ENCODE measurements at regions not wholly inside any gene's neighbourhood (a gene's known extent, or its start where the extent isn't known, plus 50 kb on each side); places are given as distances from the start of the nearest gene placed in this dataset.
"Not testable (repeated sequence)": the region's sequence is repeated elsewhere in the genome, so short reads cannot be mapped to it uniquely, and the experiment has no call there.

DNA sequence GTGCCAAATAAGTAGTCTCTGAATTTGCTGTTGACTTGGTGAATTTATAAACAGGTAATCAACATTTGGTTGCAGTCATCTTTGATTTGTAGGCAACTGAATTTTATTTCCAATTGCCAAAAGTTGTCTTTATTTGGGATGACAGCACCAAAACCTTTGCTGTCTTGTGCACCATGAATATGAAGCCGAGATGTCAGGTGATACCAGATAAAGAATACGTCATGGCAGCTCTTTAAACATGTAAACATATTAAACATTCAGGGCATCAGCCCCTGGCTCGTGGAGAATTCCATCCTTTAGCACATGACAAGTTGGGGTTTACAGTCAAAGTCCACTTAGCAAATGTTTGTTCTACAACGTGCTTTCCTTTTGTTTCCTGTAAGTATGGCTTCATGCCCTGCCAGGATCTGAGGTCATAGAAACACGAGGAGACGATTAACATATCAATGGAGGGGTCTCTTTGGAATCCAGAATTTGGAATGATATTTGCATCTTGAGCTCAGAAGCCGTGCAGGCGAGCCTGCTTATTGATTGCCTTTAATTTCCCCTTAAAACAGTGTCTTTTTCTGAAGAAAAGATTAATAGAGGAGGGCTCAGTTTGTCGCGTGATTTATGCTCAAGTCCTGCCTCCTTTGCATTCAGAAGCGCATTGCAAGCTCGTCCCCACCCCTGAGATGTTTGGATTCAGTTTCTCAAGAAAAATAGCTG, 170.2 kb upstream of the ZNF217 start:
- no peaks in the 10 kb centered on the region for H3K9me3 ChIP-seq (ENCODE audit: control insufficient read depth, low read length, poor library complexity, severe bottlenecking)
- H3K4me1 Mint-ChIP-seq, result peaks cover 2% of the 10 kb centered on the region
- H3K36me3 Mint-ChIP-seq (ENCODE audit: low read depth), result no peaks in the 10 kb centered on the region
- H3K27ac Mint-ChIP-seq, result no peak overlapping the region
- ATAC-seq (no peak), DNase-seq (no peak)
- no peaks in the 10 kb centered on the region for H3K27me3 Mint-ChIP-seq
- no peak overlapping the region for H3K4me3 Mint-ChIP-seq

DNA sequence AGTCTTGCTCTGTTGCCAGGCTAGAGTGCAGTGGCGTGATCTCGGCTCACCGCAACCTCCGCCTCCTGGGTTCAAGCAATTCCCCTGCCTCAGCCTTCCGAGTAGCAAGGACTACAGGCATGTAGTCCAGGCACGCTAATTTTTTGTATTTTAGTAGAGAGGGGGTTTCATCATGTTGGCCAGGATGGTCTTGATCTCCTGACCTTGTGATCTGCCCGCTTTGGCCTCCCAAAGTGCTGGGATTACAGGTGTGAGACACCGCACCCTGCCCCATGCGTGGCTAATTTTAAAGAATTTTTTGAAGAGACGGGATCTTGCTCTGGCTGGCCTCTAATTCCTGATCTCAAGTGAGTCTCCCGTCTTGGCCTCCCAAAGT, 168.8 kb upstream of the ZNF217 start:
- not testable (repeated sequence) for ATAC-seq; H3K36me3 Mint-ChIP-seq (ENCODE audit: low read depth); H3K4me1 Mint-ChIP-seq; H3K4me3 Mint-ChIP-seq; DNase-seq; H3K9me3 ChIP-seq (ENCODE audit: control insufficient read depth, low read length, poor library complexity, severe bottlenecking); H3K27me3 Mint-ChIP-seq
- peak overlapping the region; percentile 37 for H3K27ac Mint-ChIP-seq

DNA sequence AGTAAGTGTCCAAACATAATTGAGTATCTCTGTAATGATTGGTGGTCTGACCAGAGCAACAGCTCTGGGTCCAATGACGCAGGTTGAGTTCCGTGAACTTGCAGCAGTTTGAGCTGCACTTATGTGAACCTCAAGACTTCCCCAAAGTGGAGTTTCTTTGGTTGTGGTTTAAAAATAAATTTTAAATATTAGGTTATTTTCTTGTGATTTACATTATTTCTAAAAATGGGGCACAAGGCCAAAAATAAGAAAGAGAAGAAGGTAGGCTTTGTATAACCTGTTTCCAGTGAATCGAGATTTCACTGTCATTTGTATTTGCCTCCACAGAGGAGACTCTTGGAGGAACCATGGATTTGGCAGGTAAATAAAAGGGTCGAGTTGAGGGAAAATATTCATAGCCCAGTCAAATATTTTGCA, 166.4 kb upstream of the ZNF217 start:
- Mint-ChIP-seq H3K27ac (no peak overlapping the region), H3K27me3 (no peaks in the 10 kb centered on the region), H3K4me3 (no peak overlapping the region), H3K4me1 (peaks cover 5% of the 10 kb centered on the region), H3K36me3 (ENCODE audit: low read depth) (no peaks in the 10 kb centered on the region)
- DNase-seq (no peak), ATAC-seq (no peak)
- H3K9me3 ChIP-seq (ENCODE audit: control insufficient read depth, low read length, poor library complexity, severe bottlenecking), result no peaks in the 10 kb centered on the region

DNA sequence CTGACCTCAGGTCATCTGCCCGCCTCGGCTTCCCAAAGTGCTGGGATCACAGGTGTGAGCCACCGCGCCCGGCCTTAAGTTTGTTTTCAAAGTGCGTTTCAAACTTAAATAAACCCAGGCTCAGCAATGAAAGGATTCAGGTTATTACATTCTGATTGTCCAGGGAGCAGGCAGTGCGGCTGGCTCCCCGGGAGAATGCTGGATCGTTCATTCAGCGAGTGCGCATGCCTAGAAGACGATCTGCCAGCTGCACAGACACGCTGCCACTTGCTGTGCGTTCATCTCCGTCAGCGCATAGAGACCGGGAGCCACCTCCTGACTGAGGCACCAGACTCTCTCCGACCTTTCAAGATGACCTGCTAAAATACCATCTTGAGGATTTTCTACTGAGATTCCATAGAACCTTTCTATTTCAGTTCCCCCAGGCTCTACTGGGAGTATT, 163.9 kb upstream of the ZNF217 start:
- Mint-ChIP-seq H3K36me3 (ENCODE audit: low read depth) (no peaks in the 10 kb centered on the region), H3K4me3 (no peak overlapping the region), H3K27me3 (no peaks in the 10 kb centered on the region), H3K27ac (no peak overlapping the region), H3K4me1 (peaks cover 21% of the 10 kb centered on the region)
- ATAC-seq, result no peak
- no peaks in the 10 kb centered on the region for H3K9me3 ChIP-seq (ENCODE audit: control insufficient read depth, low read length, poor library complexity, severe bottlenecking)
- no peak for DNase-seq

DNA sequence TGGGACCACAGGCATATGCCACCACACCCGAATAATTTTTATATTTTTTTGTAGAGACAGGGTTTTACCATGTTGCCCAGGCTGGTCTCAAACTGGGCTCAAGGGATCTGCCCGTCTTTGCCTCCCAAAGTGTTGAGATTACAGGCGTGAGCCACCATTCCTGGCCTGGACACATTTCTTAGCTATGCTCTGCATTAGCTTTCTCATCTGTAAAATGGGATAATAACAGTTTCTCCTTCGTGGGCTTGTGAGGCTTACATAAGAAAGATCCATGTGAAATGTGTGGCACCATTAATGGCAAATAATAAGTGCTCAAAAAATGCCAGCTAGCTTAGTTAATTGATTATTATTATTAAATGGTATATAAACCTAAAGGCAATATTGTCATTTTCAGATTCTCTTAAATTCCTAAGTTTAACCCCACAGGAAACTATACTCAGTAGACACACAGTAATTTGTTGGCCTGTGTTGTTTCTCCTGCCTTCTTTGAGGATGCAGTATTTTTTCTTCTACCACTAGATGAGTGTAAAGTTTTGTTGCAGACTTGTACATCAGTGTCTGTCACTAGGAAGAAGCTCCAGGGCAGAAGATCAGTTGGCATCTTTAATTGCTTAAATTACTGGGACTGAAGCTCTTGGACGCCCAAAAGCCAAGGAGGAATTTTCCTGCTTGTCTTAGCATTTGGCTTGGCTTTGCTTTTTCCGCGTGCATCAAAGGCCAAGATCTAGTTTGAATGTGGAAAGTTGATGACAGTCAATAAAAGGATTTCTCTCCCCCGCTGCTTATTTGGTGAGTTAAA, 162.3 kb upstream of the ZNF217 start:
- no peaks in the 10 kb centered on the region for H3K9me3 ChIP-seq (ENCODE audit: control insufficient read depth, low read length, poor library complexity, severe bottlenecking)
- no peak for DNase-seq
- H3K27ac Mint-ChIP-seq, result peak overlapping the region; percentile 95
- H3K36me3 Mint-ChIP-seq (ENCODE audit: low read depth), result no peaks in the 10 kb centered on the region
- H3K4me3 Mint-ChIP-seq, result no peak overlapping the region
- ATAC-seq, result no peak
- no peaks in the 10 kb centered on the region for H3K27me3 Mint-ChIP-seq
- peaks cover 31% of the 10 kb centered on the region for H3K4me1 Mint-ChIP-seq

DNA sequence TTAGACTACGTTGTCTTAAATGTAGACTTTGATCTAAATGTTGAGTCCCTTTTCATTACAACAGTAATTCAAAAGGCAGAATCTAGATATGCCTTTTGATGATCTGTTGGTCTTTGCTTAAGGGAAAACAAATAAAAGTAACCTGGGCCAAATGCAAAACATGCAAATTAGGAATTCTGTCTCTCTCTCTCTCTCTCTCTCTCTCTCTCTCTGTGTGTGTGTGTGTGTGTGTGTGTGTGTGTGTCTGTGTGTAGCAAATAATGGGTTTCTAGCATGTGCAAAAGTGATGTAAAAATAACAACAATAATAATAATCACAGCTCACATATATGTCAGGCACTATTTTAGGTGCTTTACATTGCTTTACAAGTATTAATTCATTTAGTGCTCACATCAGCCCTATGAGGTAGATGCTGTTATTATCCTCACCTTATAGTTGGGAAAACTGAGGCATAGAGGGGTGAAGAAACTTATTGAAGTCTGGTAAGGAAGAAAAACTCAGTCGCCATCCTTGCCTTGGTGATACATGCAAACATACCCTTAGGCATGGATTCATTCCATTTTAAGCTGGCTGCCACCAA, 160.3 kb upstream of the ZNF217 start:
- no peaks in the 10 kb centered on the region for H3K27me3 Mint-ChIP-seq
- no peak for ATAC-seq
- H3K27ac Mint-ChIP-seq, result peak overlapping the region; percentile 95
- no peaks in the 10 kb centered on the region for H3K36me3 Mint-ChIP-seq (ENCODE audit: low read depth)
- H3K4me3 Mint-ChIP-seq, result peak overlapping the region; percentile 62
- H3K9me3 ChIP-seq (ENCODE audit: control insufficient read depth, low read length, poor library complexity, severe bottlenecking), result no peaks in the 10 kb centered on the region
- no peak for DNase-seq
- peaks cover 32% of the 10 kb centered on the region for H3K4me1 Mint-ChIP-seq

DNA sequence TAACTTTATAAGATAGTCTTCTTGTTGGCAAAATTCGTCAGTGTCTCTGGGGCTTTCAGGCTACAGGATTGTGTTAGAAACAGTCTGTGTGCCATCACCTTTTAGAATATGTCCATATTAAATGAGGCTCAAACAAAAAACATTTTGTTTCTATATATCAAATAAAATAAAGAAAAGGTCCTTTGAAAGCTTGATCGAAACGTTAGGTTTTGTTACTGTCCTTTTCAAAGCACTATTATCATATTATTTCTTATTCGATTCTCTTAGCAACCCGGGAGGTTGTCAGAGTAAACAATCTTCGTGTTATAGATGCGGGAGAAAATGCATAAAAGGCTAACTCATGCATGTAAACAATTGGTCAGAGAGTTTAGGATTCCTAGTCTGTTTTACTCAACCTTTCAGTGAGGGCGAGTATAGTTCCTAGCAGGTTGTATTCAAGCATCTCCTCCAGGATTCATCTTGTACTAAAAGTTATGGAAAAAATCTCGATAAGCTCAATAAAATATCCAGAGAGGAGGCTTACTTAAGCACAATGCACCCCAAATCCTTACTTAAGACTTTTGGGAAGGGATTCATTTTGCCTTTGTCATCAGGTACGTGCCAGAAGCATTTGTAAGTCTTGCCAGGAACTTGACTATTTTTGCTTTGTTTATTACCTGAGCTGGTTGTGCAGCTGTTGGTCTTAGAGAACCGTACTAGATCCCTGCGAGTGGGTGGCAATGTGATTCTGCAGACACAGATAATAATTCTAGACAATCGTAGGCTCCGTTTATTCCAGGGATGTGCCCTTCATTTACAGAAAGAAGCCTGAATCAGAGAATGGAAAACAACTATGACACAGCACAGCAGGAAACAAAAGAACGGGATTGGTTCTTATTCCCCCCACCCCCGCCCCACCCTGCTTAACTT, 159.6 kb upstream of the ZNF217 start:
- no peak for DNase-seq
- H3K4me1 Mint-ChIP-seq, result peaks cover 39% of the 10 kb centered on the region

DNA sequence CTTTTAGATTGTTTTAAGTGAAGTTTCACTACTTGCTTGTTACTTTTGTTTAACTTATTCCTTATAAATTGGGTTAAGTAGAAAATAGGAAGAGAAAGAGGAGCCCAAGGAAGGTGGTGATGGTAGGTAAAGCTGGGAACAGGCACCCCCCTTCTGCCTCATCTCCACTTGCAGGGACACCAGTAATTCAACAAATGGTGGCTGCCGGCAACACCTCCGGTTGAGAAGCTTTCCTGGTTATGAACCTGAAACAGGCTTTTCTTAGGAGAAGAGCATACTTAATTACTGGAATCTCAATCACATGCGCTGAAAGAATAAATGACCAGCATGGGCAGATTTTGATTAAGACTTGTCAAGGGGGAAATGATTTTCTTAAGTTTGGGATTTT, 158.9 kb upstream of the ZNF217 start:
- no peak for DNase-seq
- no peaks in the 10 kb centered on the region for H3K9me3 ChIP-seq (ENCODE audit: control insufficient read depth, low read length, poor library complexity, severe bottlenecking)
- ATAC-seq, result no peak
- Mint-ChIP-seq H3K36me3 (ENCODE audit: low read depth) (no peaks in the 10 kb centered on the region), H3K27ac (peak overlapping the region; percentile 95), H3K4me3 (peak overlapping the region; percentile 7), H3K4me1 (peaks cover 40% of the 10 kb centered on the region), H3K27me3 (no peaks in the 10 kb centered on the region)

More for the DNA sequence above, 159.6 kb upstream of the ZNF217 start:
- H3K9me3 ChIP-seq (ENCODE audit: control insufficient read depth, low read length, poor library complexity, severe bottlenecking), result no peaks in the 10 kb centered on the region
- no peaks in the 10 kb centered on the region for H3K27me3 Mint-ChIP-seq
- no peaks in the 10 kb centered on the region for H3K36me3 Mint-ChIP-seq (ENCODE audit: low read depth)
- peak overlapping the region; percentile 95 for H3K27ac Mint-ChIP-seq
- ATAC-seq, result no peak
- H3K4me3 Mint-ChIP-seq, result no peak overlapping the region

DNA sequence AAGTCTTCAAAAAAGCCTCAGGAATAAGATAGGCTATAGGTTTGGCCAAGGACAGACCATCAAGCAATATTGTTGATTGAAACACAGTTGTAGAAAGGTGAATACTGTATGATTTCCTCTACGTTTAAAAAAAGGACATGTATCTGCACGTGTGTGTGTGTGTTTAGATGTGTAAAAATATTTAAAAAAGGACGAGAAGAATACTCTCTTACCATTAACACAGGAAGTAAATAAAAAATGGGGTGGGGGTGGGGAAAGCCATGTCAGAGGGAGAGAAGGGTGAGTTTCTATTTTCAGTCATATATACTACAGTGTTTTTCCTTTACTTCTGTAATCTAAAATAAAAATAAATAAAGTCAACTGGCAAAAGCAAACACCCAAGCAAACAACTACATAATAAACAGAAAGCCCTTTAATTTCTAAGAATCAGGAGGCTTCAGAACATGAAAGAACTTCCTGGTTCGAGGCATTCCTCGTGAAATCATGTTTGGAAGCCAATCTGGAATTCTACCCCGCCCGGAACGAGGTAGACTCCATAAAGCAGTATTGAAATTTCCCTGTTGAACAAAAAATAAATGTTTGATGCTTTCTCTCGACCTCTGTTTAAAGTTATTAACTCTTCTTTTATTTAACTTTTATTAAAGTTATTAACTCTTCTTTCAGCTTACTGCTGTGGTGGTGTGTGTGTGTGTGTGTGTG, 158.1 kb upstream of the ZNF217 start:
- Mint-ChIP-seq H3K4me1 (peaks cover 40% of the 10 kb centered on the region), H3K4me3 (peak overlapping the region; percentile 77), H3K27me3 (no peaks in the 10 kb centered on the region), H3K36me3 (ENCODE audit: low read depth) (no peaks in the 10 kb centered on the region), H3K27ac (peak overlapping the region; percentile 95)
- no peak for DNase-seq
- no peaks in the 10 kb centered on the region for H3K9me3 ChIP-seq (ENCODE audit: control insufficient read depth, low read length, poor library complexity, severe bottlenecking)
- ATAC-seq, result peak; percentile 9

DNA sequence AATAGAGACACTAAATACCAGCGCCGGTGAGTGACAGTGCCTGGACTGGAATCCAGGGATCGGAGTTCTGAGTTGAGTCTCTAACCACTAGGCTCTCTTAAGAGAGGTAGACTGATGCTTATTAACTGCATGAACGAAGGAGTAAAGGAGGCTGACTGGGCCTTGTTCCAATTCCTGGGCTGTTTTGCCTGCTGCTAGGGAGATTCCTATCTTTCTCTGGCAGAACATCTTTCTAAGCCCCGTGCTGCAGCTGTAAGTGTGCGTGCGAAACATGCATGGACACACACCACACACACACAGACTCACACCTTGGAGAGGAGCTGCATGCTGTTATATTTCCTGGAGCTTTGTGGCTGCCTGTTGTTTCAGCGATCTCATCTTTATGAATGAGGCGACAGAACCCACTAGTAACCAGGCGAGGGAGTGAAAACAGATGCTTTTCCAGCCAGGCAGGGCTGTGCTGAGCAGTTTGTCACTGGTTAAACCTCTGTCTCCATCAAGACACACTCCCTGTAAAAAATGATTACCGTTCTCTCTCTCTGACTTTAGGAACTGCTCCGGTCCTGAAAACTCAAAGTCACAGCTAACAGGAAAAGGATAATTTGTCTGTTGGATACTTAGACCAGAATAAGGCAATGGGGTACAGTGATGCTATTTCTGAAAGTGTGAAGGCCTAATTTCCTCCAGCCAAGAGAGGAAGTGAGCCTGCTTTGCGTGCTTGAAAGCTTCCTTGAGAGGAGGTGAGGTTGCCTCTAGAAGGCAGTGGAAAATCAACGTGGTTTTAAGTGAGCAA, 157.4 kb upstream of the ZNF217 start:
- ATAC-seq (peak; percentile 60), DNase-seq (no peak)
- Mint-ChIP-seq H3K36me3 (ENCODE audit: low read depth) (no peaks in the 10 kb centered on the region), H3K4me3 (peak overlapping the region; percentile 77), H3K4me1 (peaks cover 38% of the 10 kb centered on the region), H3K27ac (peak overlapping the region; percentile 95), H3K27me3 (no peaks in the 10 kb centered on the region)
- no peaks in the 10 kb centered on the region for H3K9me3 ChIP-seq (ENCODE audit: control insufficient read depth, low read length, poor library complexity, severe bottlenecking)

DNA sequence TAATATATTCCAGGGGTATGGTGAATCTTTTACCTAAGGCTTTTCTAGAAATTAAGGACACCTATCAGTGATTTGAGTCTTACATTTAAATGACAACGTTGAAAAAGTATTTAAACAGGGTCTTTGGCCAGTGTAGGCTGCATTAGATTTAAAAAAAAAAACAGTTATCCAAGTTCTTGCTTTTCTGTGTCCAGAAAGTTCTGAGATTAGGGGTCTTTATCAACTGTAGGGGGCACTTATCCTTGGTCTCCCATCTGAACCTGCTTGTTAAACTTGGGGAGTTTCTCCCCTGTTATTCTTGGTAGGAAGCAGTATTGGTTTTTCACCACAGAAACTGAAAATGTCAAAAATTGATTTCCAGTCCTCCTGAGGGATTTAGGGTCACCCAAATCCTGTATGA, 155.9 kb upstream of the ZNF217 start:
- DNase-seq (no peak), ATAC-seq (no peak)
- Mint-ChIP-seq H3K4me1 (peaks cover 32% of the 10 kb centered on the region), H3K4me3 (no peak overlapping the region), H3K27me3 (no peaks in the 10 kb centered on the region), H3K27ac (no peak overlapping the region), H3K36me3 (ENCODE audit: low read depth) (no peaks in the 10 kb centered on the region)
- no peaks in the 10 kb centered on the region for H3K9me3 ChIP-seq (ENCODE audit: control insufficient read depth, low read length, poor library complexity, severe bottlenecking)

All from T-helper 17 cell (primary cell).